AG04450 (cell line): ENCODE measurements at regions not wholly inside any gene's neighbourhood (a gene's known extent, or its start where the extent isn't known, plus 50 kb on each side); places are given as distances from the start of the nearest gene placed in this dataset.

Experiments used
- CTCF ChIA-PET: fragments of 300-600, 350-600 bp; formaldehyde crosslinking; extraction: SDS; loops from one replicate; lab custom pipeline; 2022; ENCODE audit warnings: antibody characterized with exemption, inconsistent platforms; lab: Charles Lee
- POLR2A ChIA-PET: fragments of 350-600 bp; formaldehyde crosslinking; extraction: SDS; loops from one replicate; lab custom pipeline; 2021; ENCODE audit warnings: antibody characterized with exemption, inconsistent platforms; lab: Yijun Ruan, JAX
- DNase-seq: peaks from one replicate; pipeline ENCODE4 v3.0.0-alpha.2; 2011; ENCODE audit warnings: low read depth, low spot score
- H3K27ac ChIP-seq: one replicate; pipeline ENCODE4 v1.5.1; 2012; ENCODE audit warnings: low read depth, low read length, control low read depth
- H3K27me3 ChIP-seq: one replicate; pipeline ENCODE4 v1.6.0; 2012; ENCODE audit warnings: low read length; ENCODE audit not compliant: control insufficient read depth, insufficient read depth
- H3K4me3 ChIP-seq: 2 replicates; pipeline ENCODE4 v1.5.1; 2011; ENCODE audit warnings: mild to moderate bottlenecking, low read depth, low read length, control low read depth
- H3K9me3 ChIP-seq: 2 replicates; pipeline ENCODE4 v1.5.1; 2012; ENCODE audit warnings: low read length; ENCODE audit not compliant: control insufficient read depth, insufficient read depth
- TF ChIP-seq, protein P1 (sequence below): IDR thresholded peaks from 2 replicates; pipeline ENCODE4 v1.5.1; 2011; ENCODE audit warnings: low read depth, low read length, control low read depth, inconsistent platforms

DNA sequence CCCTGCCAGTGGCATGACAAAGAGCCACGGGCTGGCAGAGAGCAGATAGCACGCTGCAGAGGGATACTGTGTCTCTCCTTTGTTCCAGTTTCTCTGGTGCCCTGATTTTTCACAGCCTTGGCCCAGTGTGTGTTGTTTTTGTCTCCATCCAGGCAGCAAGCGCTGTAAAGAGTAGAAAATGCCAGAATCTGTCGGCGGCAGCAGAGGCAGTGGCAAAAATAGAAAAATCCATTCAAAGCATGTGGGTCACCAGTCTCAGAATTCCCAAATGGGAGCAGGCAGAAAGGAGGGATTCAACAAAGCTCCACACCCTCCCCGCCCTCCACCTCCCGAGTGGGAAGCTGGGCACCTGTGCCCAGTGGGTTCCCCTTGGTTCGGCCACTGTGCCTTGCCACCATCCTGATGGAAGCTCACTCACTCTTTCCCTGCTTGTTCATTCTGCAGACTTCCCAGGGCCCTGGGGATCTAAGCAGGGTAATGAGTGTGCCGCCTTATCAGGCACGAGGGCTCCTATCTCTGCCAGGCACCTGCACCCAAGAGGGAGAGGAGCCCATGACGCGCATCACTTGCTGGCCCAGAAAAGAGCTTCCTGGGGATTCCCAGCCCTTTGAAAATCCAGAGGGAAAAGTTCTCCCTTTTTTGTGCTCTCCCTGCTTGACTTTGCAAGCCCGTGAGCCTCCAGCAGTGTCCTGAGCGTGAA lies 416.9 kb downstream of the IRS2 start:
- no peak overlapping the region for H3K4me3 ChIP-seq
- H3K27ac ChIP-seq: no peak overlapping the region
- ChIA-PET CTCF (no interaction called here), POLR2A (no interaction called here)
- H3K27me3 ChIP-seq: no peaks in the 10 kb centered on the region
- TF ChIP-seq, protein P1, sequence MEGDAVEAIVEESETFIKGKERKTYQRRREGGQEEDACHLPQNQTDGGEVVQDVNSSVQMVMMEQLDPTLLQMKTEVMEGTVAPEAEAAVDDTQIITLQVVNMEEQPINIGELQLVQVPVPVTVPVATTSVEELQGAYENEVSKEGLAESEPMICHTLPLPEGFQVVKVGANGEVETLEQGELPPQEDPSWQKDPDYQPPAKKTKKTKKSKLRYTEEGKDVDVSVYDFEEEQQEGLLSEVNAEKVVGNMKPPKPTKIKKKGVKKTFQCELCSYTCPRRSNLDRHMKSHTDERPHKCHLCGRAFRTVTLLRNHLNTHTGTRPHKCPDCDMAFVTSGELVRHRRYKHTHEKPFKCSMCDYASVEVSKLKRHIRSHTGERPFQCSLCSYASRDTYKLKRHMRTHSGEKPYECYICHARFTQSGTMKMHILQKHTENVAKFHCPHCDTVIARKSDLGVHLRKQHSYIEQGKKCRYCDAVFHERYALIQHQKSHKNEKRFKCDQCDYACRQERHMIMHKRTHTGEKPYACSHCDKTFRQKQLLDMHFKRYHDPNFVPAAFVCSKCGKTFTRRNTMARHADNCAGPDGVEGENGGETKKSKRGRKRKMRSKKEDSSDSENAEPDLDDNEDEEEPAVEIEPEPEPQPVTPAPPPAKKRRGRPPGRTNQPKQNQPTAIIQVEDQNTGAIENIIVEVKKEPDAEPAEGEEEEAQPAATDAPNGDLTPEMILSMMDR: no peak
- H3K9me3 ChIP-seq: no peaks in the 10 kb centered on the region; the same call in 1 of the 2 replicates
- no peak for DNase-seq

DNA sequence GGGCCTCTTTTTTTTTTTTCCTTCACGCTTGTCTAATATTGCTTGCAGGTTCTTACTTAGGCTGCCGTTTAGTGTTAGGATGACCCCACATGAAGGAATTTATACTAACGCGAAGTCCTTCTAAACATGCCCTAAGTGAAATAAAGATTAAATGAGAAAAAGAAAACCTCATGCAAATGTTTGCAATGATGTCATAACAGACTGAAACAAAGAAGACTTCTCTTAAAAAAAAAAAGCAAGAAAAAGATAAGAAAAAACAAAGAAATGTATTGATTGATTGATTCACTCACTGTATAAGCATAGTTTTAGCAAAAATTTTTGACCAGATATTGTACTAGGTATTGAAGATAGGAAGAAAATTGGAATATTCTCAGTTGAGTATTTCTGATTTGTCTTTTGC lies 418.2 kb downstream of the IRS2 start:
- Histone ChIP-seq H3K9me3 (no peaks in the 10 kb centered on the region; the same call in 1 of the 2 replicates), H3K4me3 (no peak overlapping the region), H3K27ac (no peak overlapping the region), H3K27me3 (no peaks in the 10 kb centered on the region)
- TF ChIP-seq, protein P1: no peak
- ChIA-PET POLR2A (no interaction called here), CTCF (no interaction called here)
- no peak for DNase-seq

DNA sequence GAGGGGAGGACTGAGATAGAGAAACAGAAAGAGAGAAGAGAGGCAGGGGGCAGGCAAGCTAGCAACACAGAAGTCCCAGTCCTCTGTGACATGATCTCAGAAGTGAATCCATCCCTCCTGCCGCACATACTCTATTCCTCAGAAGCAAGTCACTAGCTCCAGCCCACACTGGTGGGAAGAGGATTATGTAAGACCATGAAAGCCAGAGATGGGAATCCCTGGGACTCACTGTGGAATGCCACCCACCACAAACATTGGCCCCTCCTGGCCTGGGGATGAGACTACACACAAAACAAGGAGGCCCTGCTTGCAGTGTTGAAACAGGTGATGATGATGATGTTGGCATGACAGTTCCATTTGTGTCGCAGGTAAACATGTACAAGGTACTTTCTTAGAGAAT lies 419.9 kb downstream of the IRS2 start:
- H3K4me3 ChIP-seq: no peak overlapping the region
- POLR2A ChIA-PET: no interaction called here
- TF ChIP-seq, protein P1: no peak
- H3K27me3 ChIP-seq: no peaks in the 10 kb centered on the region
- H3K9me3 ChIP-seq: no peaks in the 10 kb centered on the region; the same call in 1 of the 2 replicates
- DNase-seq: no peak
- CTCF ChIA-PET: interaction anchor here (0.7 kb wide), 1 partner anchor 222 kb away, joined by 3 read pairs; no protein-coding TSS in a partner anchor
- no peak overlapping the region for H3K27ac ChIP-seq

DNA sequence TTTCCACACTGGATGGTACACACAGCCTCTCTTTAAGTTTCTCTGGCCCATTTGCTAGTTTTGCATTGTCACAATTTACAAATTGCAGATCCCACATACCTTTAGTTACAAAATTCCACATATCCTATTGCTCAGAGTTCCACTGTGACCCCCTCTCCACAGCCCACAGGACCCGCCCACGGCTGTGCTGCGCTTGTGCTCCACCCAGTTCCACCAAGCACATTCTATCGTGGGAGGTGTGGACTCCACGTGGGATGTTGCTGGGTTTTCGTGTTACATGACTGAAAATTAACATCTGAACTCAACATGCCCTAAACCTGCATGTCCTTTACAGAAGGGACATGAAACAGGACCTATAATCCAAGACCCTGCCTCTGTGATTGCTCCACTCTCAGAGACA lies 423.0 kb downstream of the IRS2 start:
- ChIA-PET CTCF (no interaction called here), POLR2A (no interaction called here)
- no peak for DNase-seq
- Histone ChIP-seq H3K4me3 (no peak overlapping the region), H3K27ac (no peak overlapping the region), H3K9me3 (no peaks in the 10 kb centered on the region; the same call in 1 of the 2 replicates), H3K27me3 (no peaks in the 10 kb centered on the region)
- TF ChIP-seq, protein P1: no peak

DNA sequence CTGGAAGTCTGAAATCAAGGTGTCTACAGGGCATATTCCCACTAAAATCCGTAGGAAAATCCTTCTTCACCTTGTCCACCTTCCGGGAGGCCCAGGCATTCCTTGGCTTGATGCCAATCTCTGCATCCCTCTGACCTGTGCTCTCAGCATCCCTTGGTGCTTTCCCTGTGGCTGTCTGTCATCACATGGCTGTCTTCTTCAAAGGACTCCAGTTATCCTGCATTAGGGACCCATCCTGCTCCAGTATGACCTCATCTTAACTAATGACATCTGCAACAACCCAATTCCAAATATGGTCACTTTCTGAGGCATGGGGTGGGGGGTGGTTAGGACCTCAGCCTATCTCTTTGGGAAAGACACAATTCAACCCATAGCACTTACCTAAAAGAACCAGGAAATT lies 423.8 kb downstream of the IRS2 start:
- no peaks in the 10 kb centered on the region for H3K27me3 ChIP-seq
- DNase-seq: no peak
- ChIA-PET POLR2A (no interaction called here), CTCF (no interaction called here)
- TF ChIP-seq, protein P1: no peak
- no peak overlapping the region for H3K4me3 ChIP-seq
- no peaks in the 10 kb centered on the region; the same call in 1 of the 2 replicates for H3K9me3 ChIP-seq
- H3K27ac ChIP-seq: no peak overlapping the region
